SK-N-SH treated with all-trans-retinoic acid at 6 μM for 48 hours (cell line): ENCODE measurements at regions not wholly inside any gene's neighbourhood (a gene's known extent, or its start where the extent isn't known, plus 50 kb on each side); places are given as distances from the start of the nearest gene placed in this dataset.

Experiments used
- ARNTL ChIP-seq: fragments of 450-650 bp; formaldehyde crosslinking; IDR thresholded peaks from 2 replicates; pipeline ENCODE4 v1.5.0; 2020; ENCODE audit warnings: low read depth, mild to moderate bottlenecking, moderate library complexity, borderline replicate concordance
- CREB5 ChIP-seq: fragments of 250-450 bp; sonication (Bioruptor Pico); IDR thresholded peaks from 2 replicates; pipeline ENCODE4 v1.5.1; 2020; ENCODE audit warnings: low read depth, mild to moderate bottlenecking, moderate library complexity
- RARB ChIP-seq: fragments of 250-450 bp; sonication (Bioruptor Pico); IDR thresholded peaks from 2 replicates; pipeline ENCODE4 v1.8.0; 2021; ENCODE audit warnings: mild to moderate bottlenecking, moderate library complexity
- TCF4 ChIP-seq: fragments of 250-450 bp; sonication (Bioruptor Pico); IDR thresholded peaks from 2 replicates; pipeline ENCODE4 v1.8.0; 2021; ENCODE audit warnings: mild to moderate bottlenecking, moderate library complexity, borderline replicate concordance
- TOX ChIP-seq: fragments of 250-450 bp; sonication (Bioruptor Pico); IDR thresholded peaks from 2 replicates; pipeline ENCODE4 v1.8.0; 2021; ENCODE audit warnings: mild to moderate bottlenecking, moderate library complexity, borderline replicate concordance
- ZC3H10 ChIP-seq: fragments of 250-450 bp; sonication (Bioruptor Pico); IDR thresholded peaks from 2 replicates; pipeline ENCODE4 v1.5.1; 2021; ENCODE audit warnings: mild to moderate bottlenecking, moderate library complexity
- ZFP3 ChIP-seq: fragments of 250-450 bp; sonication (Bioruptor Pico); IDR thresholded peaks from 2 replicates; pipeline ENCODE4 v1.5.0; 2020; ENCODE audit warnings: mild to moderate bottlenecking, moderate library complexity
- ZFP30 ChIP-seq: fragments of 450-650 bp; formaldehyde crosslinking; IDR thresholded peaks from 2 replicates; pipeline ENCODE4 v1.5.0; 2022; ENCODE audit warnings: mild to moderate bottlenecking, moderate library complexity
- TF ChIP-seq, protein P1 (sequence below): fragments of 250-450 bp; sonication (Bioruptor Pico); IDR thresholded peaks from 2 replicates; pipeline ENCODE4 v1.8.0; 2020; ENCODE audit warnings: mild to moderate bottlenecking, moderate library complexity, borderline replicate concordance

DNA sequence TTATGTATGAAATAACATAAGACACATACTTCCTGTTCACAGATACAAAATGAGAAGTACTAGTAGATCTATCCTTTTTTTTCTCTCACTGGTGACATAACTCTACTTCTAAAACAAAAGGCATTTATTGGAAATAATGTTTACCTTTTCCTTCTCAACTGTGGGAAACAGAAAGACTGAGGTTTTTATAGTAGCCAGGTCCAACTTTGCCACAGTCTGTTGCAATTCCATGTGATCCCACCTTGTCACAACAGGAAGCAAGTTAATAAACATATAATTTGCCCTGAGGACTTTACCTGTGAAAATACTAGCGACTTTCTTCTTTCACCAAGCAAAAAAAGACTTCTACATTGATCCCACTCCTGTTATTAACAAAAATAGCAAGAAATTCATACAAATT is 475.8 kb downstream of the PDGFC start:
- no peak for TF ChIP-seq RARB (CRISPR knock-in tag)
- no peak for TF ChIP-seq CREB5 (CRISPR knock-in tag)
- TF ChIP-seq ZFP3, result no peak
- TF ChIP-seq, protein P1, sequence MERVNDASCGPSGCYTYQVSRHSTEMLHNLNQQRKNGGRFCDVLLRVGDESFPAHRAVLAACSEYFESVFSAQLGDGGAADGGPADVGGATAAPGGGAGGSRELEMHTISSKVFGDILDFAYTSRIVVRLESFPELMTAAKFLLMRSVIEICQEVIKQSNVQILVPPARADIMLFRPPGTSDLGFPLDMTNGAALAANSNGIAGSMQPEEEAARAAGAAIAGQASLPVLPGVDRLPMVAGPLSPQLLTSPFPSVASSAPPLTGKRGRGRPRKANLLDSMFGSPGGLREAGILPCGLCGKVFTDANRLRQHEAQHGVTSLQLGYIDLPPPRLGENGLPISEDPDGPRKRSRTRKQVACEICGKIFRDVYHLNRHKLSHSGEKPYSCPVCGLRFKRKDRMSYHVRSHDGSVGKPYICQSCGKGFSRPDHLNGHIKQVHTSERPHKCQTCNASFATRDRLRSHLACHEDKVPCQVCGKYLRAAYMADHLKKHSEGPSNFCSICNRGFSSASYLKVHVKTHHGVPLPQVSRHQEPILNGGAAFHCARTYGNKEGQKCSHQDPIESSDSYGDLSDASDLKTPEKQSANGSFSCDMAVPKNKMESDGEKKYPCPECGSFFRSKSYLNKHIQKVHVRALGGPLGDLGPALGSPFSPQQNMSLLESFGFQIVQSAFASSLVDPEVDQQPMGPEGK (CRISPR knock-in tag), result no peak
- TF ChIP-seq ZC3H10, result no peak
- TF ChIP-seq ARNTL (CRISPR knock-in tag), result no peak
- TF ChIP-seq TCF4 (CRISPR knock-in tag), result no peak
- TF ChIP-seq TOX (CRISPR knock-in tag), result no peak
- no peak for TF ChIP-seq ZFP30 (CRISPR knock-in tag)
